ENCODE measurements at regions not wholly inside any gene's neighbourhood (a gene's known extent, or its start where the extent isn't known, plus 50 kb on each side); places are given as distances from the start of the nearest gene placed in this dataset.
"Not testable (repeated sequence)": the region's sequence is repeated elsewhere in the genome, so short reads cannot be mapped to it uniquely, and the experiment has no call there.

DNA sequence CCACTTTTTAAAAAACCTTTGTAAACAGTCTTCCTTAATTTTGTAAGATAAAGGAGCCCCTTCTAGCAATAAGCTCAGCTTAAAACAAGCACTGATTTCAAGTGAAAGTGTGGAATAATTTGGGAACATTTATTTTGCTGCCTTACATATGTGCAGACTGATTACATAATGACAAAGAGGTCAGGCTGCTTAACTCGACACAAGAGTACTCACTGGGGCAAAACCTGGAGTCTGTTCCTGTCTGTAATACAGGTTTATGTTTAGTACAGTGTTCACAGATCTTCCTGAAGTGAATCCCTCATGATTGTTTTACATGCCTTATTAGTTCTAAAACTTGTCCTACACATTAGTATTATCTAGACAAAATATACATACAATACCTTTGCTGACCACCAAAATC, 609.8 kb downstream of the LMO7 start:
- no peak for DNase-seq (ENCODE audit: low read depth in 2 of 2)
- H4K20me1 ChIP-seq (ENCODE audit: control insufficient read depth, extremely low read depth, insufficient read depth, low read length): no peaks in the 10 kb centered on the region
- TF ChIP-seq EZH2 (IDR thresholded peaks at IDR 0.05; ENCODE audit: low read length, missing control alignments): no peak
- TF ChIP-seq CTCF (conservative IDR thresholded peaks at IDR 0.05 in 1 of 2, IDR thresholded peaks at IDR 0.05 in 1 of 2; ENCODE audit: low read depth in 1 of 2, low read length in 2 of 2): no peak

GRCh38 chr13:76245211-76245610, 609.1 kb downstream of the LMO7 start:
- Histone ChIP-seq H3K27me3 (ENCODE audit: control insufficient read depth, insufficient read depth, low read length) (no peaks in the 10 kb centered on the region), H3K27ac (ENCODE audit: insufficient read depth, low read length) (no peak overlapping the region), H3K36me3 (ENCODE audit: control insufficient read depth, insufficient read depth, low read length) (no peaks in the 10 kb centered on the region), H3K4me3 (replicated peaks in 1 of 4; ENCODE audit: control extremely low read depth in 1 of 4, insufficient read depth in 1 of 4, low read depth in 3 of 4, low read length in 4 of 4) (no peak overlapping the region), H2AFZ (ENCODE audit: low read length) (no peak overlapping the region), H3K79me2 (ENCODE audit: control insufficient read depth, insufficient read depth, low read length) (no peaks in the 10 kb centered on the region), H3K4me1 (ENCODE audit: control insufficient read depth, extremely low read depth, insufficient read depth, low read length) (no peaks in the 10 kb centered on the region), H3K9me3 (ENCODE audit: control insufficient read depth, insufficient read depth, low read depth, low read length) (no peaks in the 10 kb centered on the region), H4K20me1 (ENCODE audit: control insufficient read depth, extremely low read depth, insufficient read depth, low read length) (no peaks in the 10 kb centered on the region), H3K9ac (ENCODE audit: insufficient read depth, low read length) (no peak overlapping the region), H3K4me2 (ENCODE audit: extremely low read depth, insufficient read depth, low read length) (no peak overlapping the region)
- TF ChIP-seq CTCF (conservative IDR thresholded peaks at IDR 0.05 in 1 of 2, IDR thresholded peaks at IDR 0.05 in 1 of 2; ENCODE audit: low read depth in 1 of 2, low read length in 2 of 2) (no peak), EZH2 (IDR thresholded peaks at IDR 0.05; ENCODE audit: low read length, missing control alignments) (no peak)
- DNase-seq (ENCODE audit: low read depth in 2 of 2): no peak

More for the DNA sequence above, 609.8 kb downstream of the LMO7 start:
- Histone ChIP-seq H3K9ac (ENCODE audit: insufficient read depth, low read length) (no peak overlapping the region), H3K27ac (ENCODE audit: insufficient read depth, low read length) (no peak overlapping the region), H3K9me3 (ENCODE audit: control insufficient read depth, insufficient read depth, low read depth, low read length) (no peaks in the 10 kb centered on the region), H3K4me3 (replicated peaks in 1 of 4; ENCODE audit: control extremely low read depth in 1 of 4, insufficient read depth in 1 of 4, low read depth in 3 of 4, low read length in 4 of 4) (no peak overlapping the region), H3K4me2 (ENCODE audit: extremely low read depth, insufficient read depth, low read length) (no peak overlapping the region), H2AFZ (ENCODE audit: low read length) (no peak overlapping the region), H3K4me1 (ENCODE audit: control insufficient read depth, extremely low read depth, insufficient read depth, low read length) (no peaks in the 10 kb centered on the region), H3K36me3 (ENCODE audit: control insufficient read depth, insufficient read depth, low read length) (no peaks in the 10 kb centered on the region), H3K79me2 (ENCODE audit: control insufficient read depth, insufficient read depth, low read length) (no peaks in the 10 kb centered on the region), H3K27me3 (ENCODE audit: control insufficient read depth, insufficient read depth, low read length) (no peaks in the 10 kb centered on the region)

- not testable (repeated sequence) for H2AFZ ChIP-seq (ENCODE audit: low read length); H3K4me3 ChIP-seq (replicated peaks in 1 of 4; ENCODE audit: control extremely low read depth in 1 of 4, insufficient read depth in 1 of 4, low read depth in 3 of 4, low read length in 4 of 4); H3K9me3 ChIP-seq (ENCODE audit: control insufficient read depth, insufficient read depth, low read depth, low read length); H3K4me1 ChIP-seq (ENCODE audit: control insufficient read depth, extremely low read depth, insufficient read depth, low read length); H3K9ac ChIP-seq (ENCODE audit: insufficient read depth, low read length); H3K36me3 ChIP-seq (ENCODE audit: control insufficient read depth, insufficient read depth, low read length); H3K27me3 ChIP-seq (ENCODE audit: control insufficient read depth, insufficient read depth, low read length); H3K79me2 ChIP-seq (ENCODE audit: control insufficient read depth, insufficient read depth, low read length); H4K20me1 ChIP-seq (ENCODE audit: control insufficient read depth, extremely low read depth, insufficient read depth, low read length); H3K27ac ChIP-seq (ENCODE audit: insufficient read depth, low read length); H3K4me2 ChIP-seq (ENCODE audit: extremely low read depth, insufficient read depth, low read length); DNase-seq (ENCODE audit: low read depth in 2 of 2)
Observed at GRCh38 chr13:76243120-76243519, 607.0 kb downstream of the LMO7 start.

Measured in fibroblast of lung (primary cell).